ENCODE measurements at regions not wholly inside any gene's neighbourhood (a gene's known extent, or its start where the extent isn't known, plus 50 kb on each side); places are given as distances from the start of the nearest gene placed in this dataset.
"Not testable (repeated sequence)": the region's sequence is repeated elsewhere in the genome, so short reads cannot be mapped to it uniquely, and the experiment has no call there.

- DNase-seq (ENCODE audit: low spot score): no peak
- TF ChIP-seq CTCF (IDR thresholded peaks at IDR 0.05; ENCODE audit: extremely low read depth, insufficient read depth, missing control alignments): no peak
- in situ Hi-C loops (cut with MboI; ENCODE audit: low pct_unique_long_range_greater_than_20kb, low sequenced_read_pairs, unreplicated experiment): no loop called here
Measured at GRCh38 chr6:137933696-137934095, 66.6 kb downstream of the TNFAIP3 start.

DNA sequence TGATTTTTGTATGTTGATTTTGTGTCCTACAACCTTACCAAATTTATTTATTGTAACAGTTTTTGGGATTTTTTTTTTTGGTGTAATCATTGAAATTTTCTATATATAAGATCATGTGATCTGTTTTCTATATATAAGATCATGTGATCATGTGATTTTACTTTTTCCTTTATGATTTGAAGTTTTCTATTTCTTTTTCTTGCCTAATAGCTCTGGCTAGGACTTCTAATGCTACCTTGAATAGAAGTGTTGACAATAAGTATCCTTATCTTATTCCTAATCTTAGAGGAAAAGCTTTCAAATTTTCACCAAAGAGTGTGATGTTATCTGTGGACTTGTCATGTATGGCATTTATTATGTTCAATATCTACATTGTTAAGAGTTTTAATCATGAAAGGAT lies 69.7 kb downstream of the TNFAIP3 start:
- in situ Hi-C loops (cut with MboI; ENCODE audit: low pct_unique_long_range_greater_than_20kb, low sequenced_read_pairs, unreplicated experiment): no loop called here

GRCh38 chr6:137937834-137938233 lies 70.8 kb downstream of the TNFAIP3 start:
- TF ChIP-seq CTCF (IDR thresholded peaks at IDR 0.05; ENCODE audit: extremely low read depth, insufficient read depth, missing control alignments): no peak
- no peak for DNase-seq (ENCODE audit: low spot score)
- in situ Hi-C loops (cut with MboI; ENCODE audit: low pct_unique_long_range_greater_than_20kb, low sequenced_read_pairs, unreplicated experiment): no loop called here

More for the DNA sequence above, 69.7 kb downstream of the TNFAIP3 start:
- TF ChIP-seq CTCF (IDR thresholded peaks at IDR 0.05; ENCODE audit: extremely low read depth, insufficient read depth, missing control alignments): no peak
- DNase-seq (ENCODE audit: low spot score): no peak

- in situ Hi-C loops (cut with MboI; ENCODE audit: low pct_unique_long_range_greater_than_20kb, low sequenced_read_pairs, unreplicated experiment): no loop called here
- DNase-seq (ENCODE audit: low spot score): no peak
- TF ChIP-seq CTCF (IDR thresholded peaks at IDR 0.05; ENCODE audit: extremely low read depth, insufficient read depth, missing control alignments): no peak
Measured at GRCh38 chr6:137938770-137939379, 71.8 kb downstream of the TNFAIP3 start.

DNA sequence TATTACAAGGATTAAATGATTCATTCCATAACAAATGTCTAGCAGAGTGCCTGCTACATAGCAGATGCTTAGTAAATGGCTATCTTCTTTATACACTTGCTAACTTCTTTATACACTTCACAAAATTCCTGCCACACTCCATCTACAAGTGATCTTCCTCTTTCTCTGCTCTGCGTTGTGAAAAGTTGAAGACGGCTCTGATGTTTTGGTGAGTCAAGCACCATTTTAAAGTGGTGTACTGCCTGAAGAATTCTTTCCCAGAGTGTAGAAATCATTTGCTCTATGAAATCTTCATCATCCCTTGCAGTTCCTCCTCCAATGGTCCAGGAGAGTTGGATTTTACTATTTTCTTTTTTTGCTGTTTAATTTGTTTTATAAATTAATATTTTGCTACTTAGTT lies 74.9 kb downstream of the TNFAIP3 start:
- TF ChIP-seq CTCF (IDR thresholded peaks at IDR 0.05; ENCODE audit: extremely low read depth, insufficient read depth, missing control alignments): no peak
- DNase-seq (ENCODE audit: low spot score): no peak
- in situ Hi-C loops (cut with MboI; ENCODE audit: low pct_unique_long_range_greater_than_20kb, low sequenced_read_pairs, unreplicated experiment): loop anchor here (5.0 kb wide), 2 partner anchors 75 to 235 kb away; partner anchors contain the start of gene TNFAIP3

DNA sequence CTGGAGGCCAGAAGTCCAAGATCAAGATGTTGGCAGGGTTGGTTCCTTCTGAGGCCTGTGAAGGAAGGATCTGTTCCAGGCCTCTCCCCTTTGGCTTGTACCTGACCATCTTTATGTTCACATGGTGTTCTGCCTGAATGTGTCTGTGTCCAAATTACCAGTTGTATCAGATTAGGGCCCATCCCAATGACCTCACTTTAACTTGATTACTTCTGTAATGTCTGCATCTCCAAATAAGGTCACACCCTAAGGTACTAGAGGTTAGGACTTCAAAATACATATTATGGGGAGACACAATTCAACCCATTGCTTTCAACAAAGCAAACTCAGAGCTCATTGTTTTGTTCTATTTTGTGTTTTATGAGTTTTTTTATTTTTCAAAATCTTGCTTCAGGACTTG lies 75.7 kb downstream of the TNFAIP3 start:
- no peak for DNase-seq (ENCODE audit: low spot score)
- no peak for TF ChIP-seq CTCF (IDR thresholded peaks at IDR 0.05; ENCODE audit: extremely low read depth, insufficient read depth, missing control alignments)
- in situ Hi-C loops (cut with MboI; ENCODE audit: low pct_unique_long_range_greater_than_20kb, low sequenced_read_pairs, unreplicated experiment): loop anchor here (5.0 kb wide), 2 partner anchors 75 to 235 kb away; partner anchors contain the start of gene TNFAIP3

GRCh38 chr6:137944381-137944780 lies 77.3 kb downstream of the TNFAIP3 start:
- in situ Hi-C loops (cut with MboI; ENCODE audit: low pct_unique_long_range_greater_than_20kb, low sequenced_read_pairs, unreplicated experiment): loop anchor here (5.0 kb wide), 2 partner anchors 77 to 237 kb away; partner anchors contain the start of gene TNFAIP3
- not testable (repeated sequence) for DNase-seq (ENCODE audit: low spot score)
